SW 1271 (cell line): ENCODE measurements at regions not wholly inside any gene's neighbourhood (a gene's known extent, or its start where the extent isn't known, plus 50 kb on each side); places are given as distances from the start of the nearest gene placed in this dataset.

Source experiments
- DNase-seq, 2 experiments: peaks; one replicate each; lab custom pipeline; 2025; lab: John Stamatoyannopoulos, UW

DNA sequence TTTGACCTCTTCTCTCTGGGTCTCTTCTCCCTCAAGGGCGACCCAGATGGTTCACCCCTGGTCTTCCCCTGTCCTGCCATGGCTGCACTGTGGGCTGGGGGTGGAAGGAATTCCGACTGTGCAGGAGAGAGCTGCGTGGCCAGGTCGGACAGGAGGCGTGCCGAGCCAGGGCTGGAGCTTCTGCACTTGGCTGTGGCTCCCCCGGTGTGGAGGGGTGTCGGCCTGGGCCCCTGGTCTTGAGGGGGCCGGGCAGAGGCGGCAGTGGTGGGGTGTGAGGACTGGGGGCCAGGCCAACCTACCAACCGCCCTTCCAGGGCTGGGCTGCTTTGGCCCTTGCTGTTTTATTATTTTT, 74.9 kb upstream of the SHH start:
- no peak for DNase-seq

DNA sequence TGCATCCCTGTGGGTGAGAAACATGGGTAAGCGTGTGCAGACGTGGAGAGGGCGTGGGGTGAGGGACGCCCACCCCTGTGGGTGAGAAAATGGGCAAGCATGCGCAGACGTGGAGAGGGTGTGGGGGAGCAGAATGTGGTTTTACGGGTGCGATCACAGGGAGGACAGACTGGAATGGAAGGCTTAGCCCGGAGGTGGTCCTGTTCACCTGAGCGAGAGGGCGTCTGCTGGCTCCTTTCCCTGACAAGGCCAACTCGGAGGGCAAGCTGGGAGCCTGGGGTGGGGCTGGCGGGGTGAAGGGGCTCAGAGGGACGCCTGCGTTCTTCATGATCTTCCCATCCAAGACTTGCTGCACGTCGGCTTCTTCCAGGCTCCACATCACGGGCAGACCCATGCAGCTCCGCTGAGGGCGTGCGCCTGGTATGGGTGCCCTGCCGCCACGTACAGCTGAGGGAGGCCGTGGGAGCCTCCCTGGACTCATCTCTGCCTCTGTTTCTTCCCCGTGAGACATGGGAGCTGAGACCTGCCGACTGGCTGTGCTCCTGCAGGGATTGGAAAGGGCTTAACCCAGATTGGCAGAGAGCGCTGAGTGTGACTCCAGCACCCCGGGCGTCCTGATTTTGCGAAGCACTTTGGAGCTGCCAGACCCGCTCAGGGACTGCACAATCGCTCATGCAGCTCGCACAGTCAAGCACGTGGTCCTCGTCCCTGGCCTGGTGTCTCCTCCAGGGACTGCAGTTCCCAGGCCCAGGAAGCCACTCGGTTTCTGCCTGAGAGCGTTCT, 74.3 kb upstream of the SHH start:
- no peak for DNase-seq

DNA sequence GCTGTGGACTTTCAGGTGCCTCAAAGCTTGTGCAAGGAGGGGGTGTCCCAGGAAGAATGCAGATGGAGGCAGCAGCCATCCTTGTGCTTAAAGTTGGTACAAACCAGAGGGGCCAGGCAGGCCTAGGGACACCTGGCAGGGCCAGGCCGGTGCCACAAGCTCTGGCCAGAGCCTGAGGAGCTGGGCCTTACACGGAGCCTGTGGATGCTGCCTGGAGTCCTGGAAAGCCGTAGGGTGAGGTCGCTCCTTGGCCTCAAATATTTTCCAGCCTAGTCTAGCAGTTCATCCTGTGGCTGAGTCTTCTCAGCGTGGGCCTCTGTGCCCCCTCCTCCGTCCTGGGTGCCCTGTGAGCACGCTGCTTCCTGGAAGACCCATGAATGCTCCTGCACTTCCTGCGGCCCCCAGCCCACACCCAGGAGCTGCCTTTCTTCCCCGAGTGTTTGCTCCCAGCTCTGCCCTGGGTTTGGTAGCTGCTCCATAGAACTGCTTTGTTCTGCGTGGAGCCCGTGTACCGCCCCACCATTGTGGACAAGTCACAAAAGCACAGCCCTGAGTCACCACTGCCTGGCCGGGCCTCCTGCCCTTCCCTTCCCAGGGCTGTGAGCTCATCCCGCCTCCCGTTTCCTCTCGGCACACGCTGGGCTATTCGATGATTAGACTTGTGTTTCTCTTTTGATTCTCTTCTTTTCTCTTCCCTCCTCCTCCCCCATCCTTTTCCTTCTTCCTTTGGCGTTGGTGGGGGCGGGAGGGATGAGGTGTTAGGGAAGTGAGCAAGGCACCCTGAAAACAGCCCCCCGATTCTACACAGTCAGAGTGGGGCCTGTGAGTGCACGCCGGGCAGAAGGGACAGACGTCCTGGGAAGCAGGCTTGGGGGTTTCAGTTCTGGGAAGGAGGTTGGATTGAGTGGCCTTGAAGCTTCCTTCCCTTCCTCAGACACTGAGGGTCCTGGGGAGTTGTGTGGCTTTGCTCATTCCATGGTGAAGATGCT, 73.2 kb upstream of the SHH start:
- DNase-seq: no peak

DNA sequence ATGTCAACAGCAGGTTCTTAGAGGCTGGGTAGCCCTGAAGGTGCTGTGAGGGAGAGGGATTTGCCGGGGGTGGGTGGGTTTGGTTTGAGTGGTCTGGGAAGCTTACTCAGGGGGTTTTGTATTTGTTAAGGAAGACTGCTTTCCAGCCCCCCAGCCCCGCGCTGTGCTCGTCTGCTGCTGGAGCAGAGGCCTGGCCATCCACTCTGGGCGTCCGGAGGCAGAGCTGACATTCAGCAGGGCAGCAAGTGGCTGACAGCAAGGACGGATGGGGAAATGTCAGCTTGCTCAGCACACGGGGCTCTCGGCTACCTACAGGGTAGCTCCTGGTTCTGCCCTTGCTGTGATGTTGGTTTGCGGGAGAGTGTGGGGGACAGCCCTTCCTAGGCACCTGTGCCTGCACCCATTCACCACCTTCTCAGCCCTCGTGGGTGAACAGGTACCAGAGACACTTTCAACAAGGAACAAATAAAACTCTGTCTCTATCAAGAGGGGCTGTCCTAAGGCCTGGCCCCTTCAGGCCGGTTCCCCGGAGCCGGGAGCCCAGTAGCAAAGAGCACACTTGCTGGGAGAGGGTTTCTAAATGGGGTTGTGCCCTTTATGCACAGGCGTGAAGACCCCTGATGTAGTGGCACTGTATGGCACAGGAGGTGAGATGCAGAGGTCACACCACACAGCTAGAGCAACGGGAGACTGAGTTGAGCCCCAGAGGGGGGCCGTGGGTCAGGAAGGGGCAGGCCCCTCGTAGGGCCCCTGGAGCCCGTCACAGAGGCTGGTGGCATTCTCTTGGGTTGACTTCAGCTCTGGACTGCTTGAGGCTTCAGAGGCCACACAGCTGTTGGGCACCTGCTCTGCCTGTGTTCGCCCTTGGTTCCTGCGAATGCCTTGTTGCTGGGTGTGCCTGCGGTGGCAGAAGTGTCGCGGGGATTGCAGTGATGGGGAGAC, 72.2 kb upstream of the SHH start:
- no peak for DNase-seq

DNA sequence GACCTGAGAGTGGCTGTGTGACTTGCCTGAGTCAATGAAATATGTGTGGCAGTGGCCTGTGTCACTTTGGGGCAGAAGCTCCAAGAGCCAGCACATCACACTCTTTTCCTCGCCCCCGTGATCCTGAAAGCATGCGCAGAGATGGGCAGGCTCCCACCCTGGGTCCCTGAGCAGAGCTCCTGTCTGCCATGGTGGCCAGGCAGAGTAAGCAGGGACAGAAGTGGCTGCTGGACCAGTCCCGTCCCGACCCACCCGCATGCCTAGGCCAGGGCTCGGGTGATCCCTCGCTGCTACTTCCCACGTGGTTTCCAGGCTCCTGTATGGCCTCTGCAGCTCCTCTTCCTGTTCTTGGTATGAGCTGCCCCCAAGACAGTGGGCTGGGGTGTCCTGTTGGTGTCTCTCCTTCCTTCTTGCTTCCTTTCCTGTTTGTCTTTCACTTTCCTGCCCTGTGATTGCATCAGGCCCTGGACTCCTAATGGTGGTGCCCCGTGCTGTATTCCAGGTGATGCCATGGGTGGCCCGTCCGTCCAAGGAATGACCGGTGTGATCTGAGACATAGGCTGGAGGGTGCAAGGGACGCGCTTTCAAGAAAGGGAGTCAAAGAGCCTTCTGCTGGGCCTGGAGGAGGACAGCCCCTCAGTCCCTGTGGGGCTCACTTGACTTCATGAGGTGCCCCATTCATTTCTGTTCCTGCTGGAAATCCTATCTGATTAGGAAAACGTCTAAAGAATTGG, 71.4 kb upstream of the SHH start:
- no peak for DNase-seq

DNA sequence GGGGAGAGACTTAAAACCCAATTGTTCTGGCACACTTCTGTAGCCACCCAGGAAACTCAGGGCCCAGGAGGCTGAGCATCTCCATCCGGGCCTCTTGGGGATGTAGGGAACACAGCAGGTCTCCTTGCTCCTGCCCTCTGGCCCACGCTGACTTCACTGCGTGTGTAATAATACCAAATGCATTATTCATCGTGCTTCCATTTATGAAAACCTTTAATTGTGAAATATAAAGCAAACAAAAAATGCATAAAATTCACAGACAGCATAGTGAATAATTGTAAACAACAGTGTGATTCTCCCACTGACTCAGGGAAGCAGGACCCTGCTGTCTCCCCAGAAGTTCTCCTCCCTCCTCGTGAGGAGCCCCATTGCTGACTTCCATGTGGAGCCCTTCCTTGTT, 70.3 kb upstream of the SHH start:
- DNase-seq: no peak

DNA sequence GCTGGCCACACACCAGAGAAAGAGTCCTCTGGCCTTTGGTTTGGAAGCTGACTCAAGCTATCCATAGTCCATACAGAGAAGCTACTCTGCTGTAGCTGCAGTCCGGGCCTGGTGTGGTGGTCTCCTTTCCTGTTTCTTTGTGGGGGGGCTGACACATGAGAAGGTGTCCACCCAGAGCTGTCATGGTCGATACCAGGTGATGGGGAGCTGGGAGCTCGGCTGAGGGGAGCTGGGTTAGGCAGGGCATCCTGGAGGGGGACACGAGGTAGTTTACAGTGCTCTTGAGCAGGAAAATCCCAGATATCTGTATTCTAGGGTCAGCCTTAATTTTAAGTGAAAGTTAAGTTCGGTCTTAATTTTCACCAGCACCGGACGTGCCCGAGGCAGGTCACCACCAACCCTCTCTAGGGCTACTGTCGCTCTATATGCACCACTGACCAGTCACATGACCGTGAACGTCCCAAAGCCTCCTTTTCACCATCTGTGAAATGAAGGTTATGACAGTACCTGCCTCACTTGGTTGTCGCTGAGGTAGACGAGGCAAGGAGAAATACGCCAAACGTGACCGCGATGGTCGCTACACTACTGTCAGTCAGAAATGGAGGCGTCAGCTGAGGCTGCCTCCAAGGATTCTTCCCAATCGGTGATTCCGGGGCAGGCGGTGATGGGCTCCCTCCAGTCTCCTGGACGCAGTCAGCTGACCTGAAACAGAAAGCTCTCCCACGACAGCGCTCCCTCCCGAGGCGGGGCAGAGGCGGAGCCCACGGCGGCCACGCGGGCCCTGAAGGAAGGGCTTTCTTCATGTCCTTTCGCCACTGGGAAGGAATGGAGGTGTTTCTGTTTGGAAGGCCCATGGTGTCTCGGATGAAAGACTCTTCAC, 69.4 kb upstream of the SHH start:
- no peak for DNase-seq

DNA sequence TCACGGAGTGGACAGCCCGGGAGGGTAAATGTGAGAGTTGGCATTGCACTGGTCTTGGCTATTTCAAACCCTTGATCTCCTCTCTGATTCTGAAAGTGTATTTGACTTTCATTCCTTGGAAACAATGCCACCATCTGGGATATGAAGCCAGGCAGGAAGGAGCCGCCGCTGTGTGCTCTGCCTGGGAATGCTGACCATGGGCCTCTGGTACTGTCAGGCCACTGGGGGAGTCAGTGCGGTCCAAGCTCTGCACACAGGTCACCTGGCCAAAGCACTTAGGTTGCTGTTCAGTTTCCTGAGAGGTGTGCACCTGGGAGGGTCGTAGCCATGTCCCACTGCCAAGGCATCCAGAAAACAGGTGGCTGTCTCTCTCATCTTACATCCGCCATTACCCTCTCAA, 68.5 kb upstream of the SHH start:
- no peak for DNase-seq

DNA sequence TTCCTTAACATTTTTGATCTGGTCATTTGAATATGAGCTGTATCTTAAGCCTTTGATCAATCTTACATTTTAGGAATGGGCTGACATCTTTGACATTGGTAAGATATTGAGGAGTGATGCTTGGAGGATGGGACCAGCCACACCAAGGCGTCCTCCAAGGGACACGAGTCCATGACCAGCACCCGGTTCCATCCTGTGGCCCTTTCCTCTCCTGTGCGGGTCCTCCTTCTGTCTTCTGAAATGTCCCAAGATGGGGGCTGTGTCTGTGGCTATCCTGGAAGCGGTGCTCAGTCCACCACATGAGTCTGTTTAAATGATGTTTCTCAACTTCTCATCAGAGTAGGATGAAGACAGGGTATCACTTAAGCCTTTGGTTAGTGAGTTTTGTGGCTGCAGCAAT, 67.3 kb upstream of the SHH start:
- DNase-seq: no peak

DNA sequence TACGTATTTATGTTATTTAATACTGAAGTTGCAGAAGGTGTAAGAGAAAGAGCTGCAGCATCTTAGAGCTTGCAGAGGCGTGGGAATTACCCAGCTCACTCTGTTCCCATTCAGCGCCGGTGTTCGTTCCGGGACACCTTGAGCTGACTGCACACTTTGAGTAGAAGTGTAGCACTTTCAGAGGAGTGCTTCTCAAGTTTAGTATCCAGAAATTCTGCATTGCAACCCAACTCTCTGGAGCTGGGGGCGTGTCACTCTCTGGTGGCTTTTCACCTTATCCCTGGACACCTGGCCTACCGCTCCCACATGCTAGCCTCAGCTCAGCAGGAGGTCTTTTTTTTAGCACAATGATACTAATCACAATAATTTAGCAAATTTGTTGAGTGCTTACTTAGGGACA, 66.4 kb upstream of the SHH start:
- no peak for DNase-seq

DNA sequence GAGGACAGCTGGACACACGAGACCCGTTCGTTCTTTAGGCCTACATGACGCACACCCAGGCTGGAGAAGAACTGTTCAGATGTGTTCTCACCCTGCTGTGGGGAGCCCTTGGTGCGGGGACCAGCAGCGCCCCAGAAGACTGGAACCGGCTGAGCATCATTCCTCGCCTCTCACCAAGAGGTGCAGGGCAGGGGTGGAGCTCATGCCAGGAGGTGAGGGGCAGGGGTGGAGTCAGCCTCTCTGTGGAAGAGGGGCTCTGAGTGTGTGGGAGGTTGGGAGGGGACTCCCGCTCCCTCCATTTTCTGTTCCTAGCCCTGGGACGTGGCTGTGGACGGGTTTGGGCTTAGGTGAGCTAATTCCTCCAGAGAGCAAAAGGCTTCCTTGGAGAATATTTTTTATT, 66.0 kb upstream of the SHH start:
- no peak for DNase-seq

DNA sequence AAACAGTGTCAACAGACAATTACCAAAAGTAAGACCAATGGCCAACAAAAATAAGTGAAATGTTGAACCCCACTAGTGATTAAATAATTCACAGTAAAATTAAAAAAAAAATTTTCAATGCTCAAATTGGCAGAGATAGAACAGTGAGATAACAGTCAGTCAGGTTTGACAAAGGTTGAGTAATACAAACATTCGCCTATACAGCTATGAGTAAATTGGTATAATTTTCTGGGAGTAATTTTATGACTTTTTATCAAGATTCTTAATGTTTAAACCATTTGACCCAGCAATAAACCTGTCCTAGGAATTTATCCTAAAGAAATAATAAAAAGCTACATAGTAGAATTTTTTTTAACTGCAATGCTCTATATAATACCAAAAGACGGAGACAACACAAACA, 64.9 kb upstream of the SHH start:
- no peak for DNase-seq

DNA sequence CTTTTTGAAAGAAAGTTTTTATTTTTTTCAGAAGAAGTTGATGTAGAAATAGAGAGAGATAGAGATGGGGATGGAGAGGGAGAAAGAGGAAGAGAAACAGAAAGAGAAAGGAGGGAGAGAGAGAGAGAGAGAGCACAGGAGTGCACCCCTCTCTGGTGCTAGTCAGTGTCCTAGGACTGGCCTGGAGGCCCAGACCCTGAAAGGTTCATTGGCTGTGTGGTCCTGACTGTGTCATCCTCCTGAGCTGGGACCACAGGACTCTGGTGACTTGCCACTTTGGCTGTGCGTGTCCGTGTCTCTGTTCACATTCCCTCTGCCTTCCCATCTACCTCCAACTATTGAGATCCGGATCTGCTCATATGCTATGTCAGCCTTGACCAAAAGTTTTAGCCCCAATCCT, 62.1 kb upstream of the SHH start:
- DNase-seq: no peak

DNA sequence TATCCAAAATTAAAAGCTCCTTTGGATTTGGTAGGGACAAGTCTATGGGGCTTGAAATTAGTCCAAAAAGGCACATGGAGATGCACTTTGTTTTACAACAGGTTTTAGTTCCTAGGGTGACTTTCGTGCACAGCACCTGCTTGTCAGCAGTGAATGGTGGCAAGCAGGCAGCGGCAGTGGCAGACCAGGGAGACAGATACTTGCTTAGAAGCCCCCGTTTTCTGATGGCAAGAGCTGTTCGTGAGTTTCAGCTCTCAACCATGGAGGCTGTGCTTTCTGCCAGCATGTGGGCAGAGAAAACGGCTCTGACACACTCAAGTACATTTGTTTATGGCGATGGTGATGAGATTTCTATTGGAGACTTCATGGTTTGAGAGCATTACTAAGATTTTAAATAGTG, 61.7 kb upstream of the SHH start:
- DNase-seq: no peak

DNA sequence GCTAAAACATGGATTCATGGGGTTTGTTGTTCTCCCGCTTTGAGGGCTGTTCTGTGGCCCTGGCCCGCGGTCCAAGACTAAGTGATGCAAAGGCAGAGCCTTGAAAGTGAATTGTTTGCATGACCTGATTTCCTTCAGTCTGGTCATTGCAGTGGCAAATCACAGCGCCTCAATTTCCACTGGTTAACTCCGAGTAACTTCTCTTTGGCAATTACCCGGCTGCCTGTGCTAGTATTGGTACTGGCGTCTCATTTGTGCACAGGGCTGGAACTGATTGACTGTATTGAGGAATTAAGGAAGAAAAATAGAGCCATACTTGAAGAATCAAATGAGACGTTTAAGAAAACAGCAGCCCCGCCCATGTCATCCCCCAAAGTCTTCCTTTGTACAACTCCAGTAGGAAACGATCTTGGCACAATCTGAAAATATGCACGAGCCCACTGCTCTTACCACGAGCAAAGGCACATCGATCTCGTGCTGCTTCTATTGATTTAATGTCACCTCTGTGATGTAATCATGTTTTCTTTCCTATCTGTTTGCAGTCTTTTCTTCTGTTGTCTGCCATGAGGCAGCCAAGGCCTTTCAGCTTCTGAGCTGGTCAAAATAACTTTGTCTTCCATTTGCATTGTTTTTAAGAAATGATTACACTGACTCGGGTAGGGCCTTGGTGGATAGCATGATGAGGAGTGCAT, 60.6 kb upstream of the SHH start:
- no peak for DNase-seq

DNA sequence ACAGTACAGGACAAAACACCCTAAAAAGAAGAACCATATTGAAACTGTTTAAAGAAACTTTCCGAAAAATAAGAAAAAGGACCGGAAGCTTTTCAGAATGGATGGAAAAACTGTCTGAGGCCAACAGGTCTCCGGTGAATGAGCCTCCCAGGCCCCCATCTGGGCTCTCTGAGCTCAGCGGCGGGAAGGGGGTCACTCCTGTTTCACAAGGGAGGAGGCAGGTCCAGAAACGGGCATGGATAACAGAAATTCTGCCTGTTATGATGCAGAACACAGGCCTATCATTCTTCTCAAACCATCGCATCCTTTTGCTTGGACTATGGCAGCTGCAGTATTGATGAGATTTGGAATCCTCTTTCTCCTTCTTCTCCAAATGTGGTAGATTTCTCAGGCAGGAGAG, 58.9 kb upstream of the SHH start:
- DNase-seq: no peak

DNA sequence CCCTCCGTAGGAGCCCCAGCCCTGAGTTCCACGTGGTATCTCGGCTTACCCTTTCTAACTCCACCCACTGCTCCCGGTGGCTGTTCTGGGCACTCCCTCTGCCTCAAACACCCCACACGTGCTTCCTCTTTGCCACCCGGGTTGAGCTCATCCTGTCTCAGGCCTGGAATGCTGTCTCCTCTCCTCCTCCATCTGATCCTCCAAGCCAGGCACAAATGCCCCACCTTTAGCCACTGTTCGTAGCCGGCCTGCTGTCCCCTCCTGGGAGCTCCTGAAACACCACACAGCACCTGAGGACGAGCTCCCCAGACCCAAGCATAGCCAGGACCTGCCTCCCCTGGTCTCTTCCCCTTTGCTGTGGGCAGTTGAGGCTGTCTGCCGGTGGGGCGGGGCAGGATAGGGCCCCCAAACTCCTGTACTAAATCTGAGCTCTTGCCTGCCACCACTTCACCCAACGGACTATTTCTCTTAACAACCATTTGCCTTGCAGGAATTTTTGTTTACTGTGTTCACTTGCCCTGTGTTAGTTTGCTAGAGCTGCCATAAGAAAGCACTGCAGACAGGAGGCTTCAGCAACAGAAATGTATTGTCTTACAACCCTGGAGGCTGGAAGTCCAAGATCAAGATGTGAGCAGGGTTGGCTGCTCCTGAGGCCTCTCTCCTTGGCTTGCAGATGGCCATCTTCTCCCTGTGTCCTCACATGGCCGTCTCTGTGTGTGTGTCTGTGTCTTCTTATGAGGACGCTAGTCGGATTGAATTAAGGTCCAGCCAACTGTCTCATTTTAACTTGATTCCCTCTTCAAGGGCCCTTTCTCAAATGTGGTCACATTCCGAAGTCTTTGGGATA, 58.3 kb upstream of the SHH start:
- no peak for DNase-seq

DNA sequence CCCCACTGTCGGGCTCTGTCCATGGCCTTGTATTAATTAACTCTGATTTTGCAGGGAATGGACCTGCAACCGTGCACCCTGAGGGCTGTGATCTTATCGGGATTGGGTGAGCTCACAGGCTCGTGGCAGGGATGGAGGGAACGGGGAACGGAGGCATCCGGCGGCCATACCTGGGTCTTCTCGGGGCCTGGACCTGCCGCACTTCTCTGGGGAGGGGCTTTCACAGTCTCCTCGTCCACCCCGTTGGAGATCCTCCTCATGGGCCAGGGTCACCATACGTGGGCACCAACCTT, 57.5 kb upstream of the SHH start:
- no peak for DNase-seq
